ENCODE measurements at regions not wholly inside any gene's neighbourhood (a gene's known extent, or its start where the extent isn't known, plus 50 kb on each side); places are given as distances from the start of the nearest gene placed in this dataset.
"Not testable (repeated sequence)": the region's sequence is repeated elsewhere in the genome, so short reads cannot be mapped to it uniquely, and the experiment has no call there.

DNA sequence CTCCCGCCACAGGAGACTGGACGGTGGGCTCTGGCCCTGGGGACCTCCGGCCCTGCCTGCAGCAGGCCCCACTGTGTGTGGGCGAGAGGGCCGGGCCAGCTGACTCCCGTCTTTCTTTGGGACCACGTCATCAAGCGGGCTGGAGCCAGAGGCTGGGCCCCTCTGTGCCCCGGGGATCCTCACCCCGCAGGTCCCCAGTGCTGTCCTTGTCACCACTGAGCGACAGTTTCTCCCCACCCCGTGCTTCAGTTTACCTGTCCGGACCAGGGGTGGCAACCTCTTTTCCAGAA, 181.9 kb upstream of the ZNF469 start:
- DNase-seq (ENCODE audit: low spot score), result no peak

- not testable (repeated sequence) for DNase-seq (ENCODE audit: low spot score)
Observed at GRCh38 chr16:88201611-88202010, 181.1 kb upstream of the ZNF469 start.

- DNase-seq (ENCODE audit: low spot score), result no peak
Observed at GRCh38 chr16:88202207-88202745, 180.5 kb upstream of the ZNF469 start.

GRCh38 chr16:88202856-88203681, 179.7 kb upstream of the ZNF469 start:
- DNase-seq (ENCODE audit: low spot score), result not testable (repeated sequence)

DNA sequence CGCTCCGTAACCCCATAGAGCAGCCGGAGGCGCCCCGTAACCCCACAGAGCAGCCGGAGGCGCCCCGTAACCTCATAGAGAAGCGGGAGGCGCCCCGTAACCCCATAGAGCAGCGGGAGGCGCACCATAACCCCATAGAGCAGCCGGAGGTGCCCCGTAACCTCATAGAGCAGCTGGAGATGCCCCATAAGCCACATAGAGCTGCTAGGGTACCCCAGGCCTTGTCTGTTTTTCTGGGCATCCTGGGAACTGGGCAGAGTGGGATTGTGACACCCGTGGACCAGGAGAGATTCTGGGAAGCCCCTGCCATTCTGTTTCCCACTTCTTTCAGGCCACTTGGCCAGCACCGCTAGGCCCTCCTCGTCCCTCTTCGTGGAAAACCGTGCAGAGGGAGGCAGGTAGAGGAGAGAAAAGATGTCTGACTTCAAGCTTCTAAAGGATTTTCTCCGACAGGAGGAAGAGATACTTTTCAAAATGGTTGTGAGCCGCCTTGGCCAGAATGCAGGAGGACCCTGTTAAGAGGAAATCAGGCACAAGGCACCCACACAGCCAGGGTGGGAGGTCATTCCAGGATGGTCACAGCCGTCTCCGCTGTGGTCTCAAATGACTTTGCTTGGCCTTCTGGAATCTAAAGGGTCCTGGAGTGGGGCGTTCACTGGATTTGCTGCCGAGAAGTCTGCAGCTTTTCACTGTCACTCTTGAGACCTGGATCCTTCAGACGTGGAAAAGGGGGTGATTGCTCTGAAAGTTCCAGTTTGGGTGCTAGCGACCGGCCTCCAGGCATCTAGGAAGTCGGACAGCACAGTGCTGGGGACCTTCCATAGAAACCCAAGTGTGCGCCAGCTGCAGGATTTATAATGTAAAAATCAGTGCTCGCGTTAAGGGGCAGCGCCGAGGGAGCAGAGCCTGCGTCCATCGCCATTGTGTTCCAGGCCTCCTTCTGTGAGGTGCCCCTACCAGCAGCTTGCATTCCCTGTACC, 178.3 kb upstream of the ZNF469 start:
- not testable (repeated sequence) for DNase-seq (ENCODE audit: low spot score)

GRCh38 chr16:88205482-88205881, 177.3 kb upstream of the ZNF469 start:
- DNase-seq (ENCODE audit: low spot score), result not testable (repeated sequence)

- not testable (repeated sequence) for DNase-seq (ENCODE audit: low spot score)
Observed at GRCh38 chr16:88206006-88206405, 176.8 kb upstream of the ZNF469 start.

- not testable (repeated sequence) for DNase-seq (ENCODE audit: low spot score)
Observed at GRCh38 chr16:88206516-88206915, 176.2 kb upstream of the ZNF469 start.

- DNase-seq (ENCODE audit: low spot score), result no peak
Observed at GRCh38 chr16:88208112-88208511, 174.6 kb upstream of the ZNF469 start.

DNA sequence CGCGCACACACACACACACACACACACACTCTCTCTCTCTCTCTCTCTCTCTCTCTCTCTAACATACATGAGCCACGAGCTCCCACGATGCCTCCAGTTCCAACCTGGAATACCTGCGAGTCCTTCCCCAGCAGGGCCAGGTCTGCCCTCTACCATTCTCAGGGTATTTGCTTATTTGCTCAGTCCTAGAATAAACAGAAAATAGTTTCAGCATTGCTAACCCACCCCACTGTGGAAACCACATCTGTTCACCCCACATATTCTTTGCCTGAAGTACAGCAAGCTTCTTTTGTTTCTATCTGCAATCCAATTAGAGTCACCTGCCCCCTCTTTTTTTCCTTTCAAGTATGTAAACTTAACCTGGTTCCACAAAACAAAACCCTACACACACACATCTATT, 174.0 kb upstream of the ZNF469 start:
- DNase-seq (ENCODE audit: low spot score), result not testable (repeated sequence)

DNA sequence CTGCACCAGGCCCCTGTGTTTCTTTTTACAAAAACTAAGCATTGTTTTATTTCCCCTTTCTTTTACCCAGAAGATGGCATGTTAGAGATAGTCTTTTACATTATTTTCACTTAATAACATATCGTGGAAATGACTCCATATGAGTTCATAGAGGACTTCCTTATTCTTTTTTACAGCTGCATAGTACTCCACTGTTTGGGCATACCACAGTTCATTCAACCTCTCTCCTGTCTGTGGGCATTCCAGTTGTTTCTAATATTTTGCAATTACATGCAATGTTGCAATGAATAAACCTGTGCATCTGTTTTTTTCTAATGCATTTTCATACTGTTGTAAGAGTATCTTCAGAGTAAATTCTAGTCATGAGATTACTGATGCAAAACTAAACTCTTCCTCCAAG, 173.2 kb upstream of the ZNF469 start:
- DNase-seq (ENCODE audit: low spot score), result not testable (repeated sequence)

- DNase-seq (ENCODE audit: low spot score), result not testable (repeated sequence)
Observed at GRCh38 chr16:88213937-88214336, 168.8 kb upstream of the ZNF469 start.

- DNase-seq (ENCODE audit: low spot score), result not testable (repeated sequence)
Observed at GRCh38 chr16:88221001-88221761, 161.6 kb upstream of the ZNF469 start.

GRCh38 chr16:88223696-88224095, 159.1 kb upstream of the ZNF469 start:
- not testable (repeated sequence) for DNase-seq (ENCODE audit: low spot score)

DNA sequence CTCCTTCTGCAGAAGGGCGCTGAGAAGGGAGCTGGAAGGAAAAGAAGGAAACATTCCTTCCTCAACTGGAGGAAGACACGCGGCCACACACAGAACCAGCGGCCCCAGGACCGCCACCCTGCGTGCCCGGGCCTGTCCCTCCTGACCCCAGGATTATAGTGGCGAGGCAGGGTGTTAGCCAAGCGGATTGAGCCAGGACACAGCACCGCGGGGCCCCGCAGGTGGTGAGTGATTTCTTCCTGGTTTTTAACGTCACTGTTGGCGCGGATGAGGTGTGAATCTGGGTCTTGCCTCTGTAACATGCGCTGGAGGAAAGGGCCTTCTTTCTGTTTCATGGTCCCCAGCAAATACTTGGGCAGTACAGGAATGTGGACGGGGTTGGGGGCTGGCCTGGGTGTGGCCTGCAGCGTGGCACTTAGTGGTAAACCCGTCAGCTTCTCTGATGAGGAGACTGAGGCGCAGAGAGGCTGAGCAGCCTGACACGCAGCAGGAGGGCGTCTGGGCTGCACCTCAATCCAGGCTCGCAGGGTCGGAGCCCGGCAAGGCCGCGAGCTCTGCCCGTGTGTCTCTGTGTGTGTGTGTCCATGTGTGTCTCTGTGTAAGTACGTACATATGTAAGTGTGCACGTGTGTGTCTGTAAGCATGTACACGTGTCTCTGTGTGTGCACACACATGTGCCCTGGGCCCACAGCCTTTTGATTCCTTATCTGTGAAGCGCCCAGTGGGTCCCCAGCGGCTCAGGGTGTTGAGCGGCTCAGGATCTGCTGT, 158.4 kb upstream of the ZNF469 start:
- not testable (repeated sequence) for DNase-seq (ENCODE audit: low spot score)

- not testable (repeated sequence) for DNase-seq (ENCODE audit: low spot score)
Observed at GRCh38 chr16:88225640-88226230, 157.0 kb upstream of the ZNF469 start.

- DNase-seq (ENCODE audit: low spot score), result not testable (repeated sequence)
Observed at GRCh38 chr16:88226302-88226701, 156.5 kb upstream of the ZNF469 start.

GRCh38 chr16:88227026-88227721, 155.6 kb upstream of the ZNF469 start:
- not testable (repeated sequence) for DNase-seq (ENCODE audit: low spot score)

DNA sequence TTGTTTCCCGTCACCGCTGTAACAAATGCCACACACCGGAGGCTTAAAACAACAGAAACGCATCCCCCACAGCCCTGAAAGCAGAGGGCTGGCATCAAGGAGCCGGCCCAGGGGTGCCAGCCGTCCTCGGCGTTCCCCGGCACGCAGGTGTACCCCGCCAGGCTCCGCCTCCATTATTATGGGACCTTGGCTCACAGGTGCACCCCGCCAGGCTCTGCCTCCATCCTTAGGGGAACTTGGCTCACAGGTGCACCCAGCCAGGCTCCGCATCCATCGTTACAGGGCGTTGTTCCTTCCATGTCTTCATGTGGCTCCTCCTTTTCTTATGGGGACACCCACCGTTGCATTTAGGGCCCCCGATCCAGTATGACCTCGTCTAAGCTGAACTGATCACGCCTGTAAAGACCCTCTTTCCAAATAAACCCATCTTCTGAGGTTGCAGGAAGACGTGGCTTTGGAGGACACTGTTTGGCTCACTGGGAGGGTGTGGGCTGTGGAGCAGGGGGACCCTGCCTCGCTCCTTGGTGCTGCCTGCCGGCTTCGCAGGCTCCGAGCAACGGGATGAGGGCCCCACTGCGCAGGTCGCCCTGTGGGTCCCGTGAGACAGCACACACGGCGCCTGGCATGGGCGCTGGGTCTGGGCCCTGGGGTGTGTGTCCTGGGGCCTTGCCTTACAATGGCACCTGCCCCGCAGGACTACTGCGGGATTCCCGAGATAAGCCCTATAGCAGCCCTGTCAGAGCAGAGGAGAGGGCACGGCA, 154.9 kb upstream of the ZNF469 start:
- DNase-seq (ENCODE audit: low spot score), result not testable (repeated sequence)
